HG02798 (cell line): ENCODE measurements at regions not wholly inside any gene's neighbourhood (a gene's known extent, or its start where the extent isn't known, plus 50 kb on each side); places are given as distances from the start of the nearest gene placed in this dataset.

Experiments used
- ATAC-seq: cut with Tn5 transposase; IDR thresholded peaks from one replicate; pipeline ENCODE4 v1.9.1; 2021; ENCODE audit warnings: mild to moderate bottlenecking; ENCODE audit not compliant: unreplicated experiment, poor library complexity

- ATAC-seq = no peak
Observed at GRCh38 chr1:38138498-38139233, 92.1 kb upstream of the POU3F1 start.

- no peak for ATAC-seq
Observed at GRCh38 chr1:38137164-38137563, 90.6 kb upstream of the POU3F1 start.

GRCh38 chr1:38135625-38136414, 89.2 kb upstream of the POU3F1 start:
- ATAC-seq = no peak

- no peak for ATAC-seq
Observed at GRCh38 chr1:38134294-38134755, 87.7 kb upstream of the POU3F1 start.

GRCh38 chr1:38133756-38134155, 87.2 kb upstream of the POU3F1 start:
- ATAC-seq = no peak

GRCh38 chr1:38133304-38133703, 86.7 kb upstream of the POU3F1 start:
- ATAC-seq = no peak

GRCh38 chr1:38132681-38133080, 86.1 kb upstream of the POU3F1 start:
- ATAC-seq = no peak

GRCh38 chr1:38131024-38131585, 84.5 kb upstream of the POU3F1 start:
- no peak for ATAC-seq

- no peak for ATAC-seq
Observed at GRCh38 chr1:38129971-38130370, 83.4 kb upstream of the POU3F1 start.

GRCh38 chr1:38129473-38129872, 82.9 kb upstream of the POU3F1 start:
- ATAC-seq = no peak

- ATAC-seq = no peak
Observed at GRCh38 chr1:38128926-38129453, 82.4 kb upstream of the POU3F1 start.

- ATAC-seq = no peak
Observed at GRCh38 chr1:38128511-38128910, 81.9 kb upstream of the POU3F1 start.

GRCh38 chr1:38127428-38127827, 80.8 kb upstream of the POU3F1 start:
- no peak for ATAC-seq

GRCh38 chr1:38126970-38127369, 80.4 kb upstream of the POU3F1 start:
- ATAC-seq = no peak

- no peak for ATAC-seq
Observed at GRCh38 chr1:38125837-38126520, 79.4 kb upstream of the POU3F1 start.

GRCh38 chr1:38125016-38125415, 78.4 kb upstream of the POU3F1 start:
- no peak for ATAC-seq

GRCh38 chr1:38123356-38124135, 77.0 kb upstream of the POU3F1 start:
- no peak for ATAC-seq

GRCh38 chr1:38121231-38121680, 74.7 kb upstream of the POU3F1 start:
- no peak for ATAC-seq

GRCh38 chr1:38120552-38121230, 74.1 kb upstream of the POU3F1 start:
- ATAC-seq = no peak
